Neural cell (in vitro differentiated cells): ENCODE measurements at regions not wholly inside any gene's neighbourhood (a gene's known extent, or its start where the extent isn't known, plus 50 kb on each side); places are given as distances from the start of the nearest gene placed in this dataset.

Experiments used
- H2AFZ ChIP-seq: fragments of 200-600, 300-800 bp; sonication (generic), shearing (Covaris generic); 2 replicates; pipeline ENCODE4 v1.6.0; 2014; ENCODE audit warnings: low read depth, mild to moderate bottlenecking, antibody characterized with exemption, low read length, moderate library complexity
- H3F3A ChIP-seq: fragments of 200-600 bp; shearing (Covaris generic); 2 replicates; pipeline ENCODE4 v1.6.1; 2016; ENCODE audit warnings: mild to moderate bottlenecking, moderate library complexity, mixed read lengths, antibody characterized with exemption, low read length; ENCODE audit not compliant: insufficient read depth, poor library complexity, severe bottlenecking
- H3K27ac ChIP-seq: fragments of 200-600, 300-800 bp; sonication (generic), shearing (Covaris generic); 2 replicates; pipeline ENCODE4 v1.5.1; 2014; ENCODE audit warnings: mild to moderate bottlenecking, low read length, moderate library complexity
- H3K27me3 ChIP-seq: fragments of 300-800, 200-600 bp; sonication (generic), shearing (Covaris generic); 2 replicates; pipeline ENCODE4 v1.6.0; 2014; ENCODE audit warnings: mild to moderate bottlenecking, low read depth, low read length, moderate library complexity; ENCODE audit not compliant: insufficient read depth
- H3K36me3 ChIP-seq: fragments of 300-800, 200-600 bp; sonication (generic), shearing (Covaris generic); 2 replicates; pipeline ENCODE4 v1.5.1; 2014; ENCODE audit warnings: mild to moderate bottlenecking, antibody characterized with exemption, low read length, moderate library complexity; ENCODE audit not compliant: insufficient read depth
- H3K4me2 ChIP-seq: fragments of 300-800, 200-600 bp; sonication (generic), shearing (Covaris generic); 2 replicates; pipeline ENCODE4 v1.6.0; 2014; ENCODE audit warnings: mild to moderate bottlenecking, low read length
- H3K4me3 ChIP-seq: fragments of 300-800, 200-600 bp; sonication (generic), shearing (Covaris generic); 2 replicates; pipeline ENCODE4 v1.5.1; 2014; ENCODE audit warnings: mild to moderate bottlenecking, low read length, moderate library complexity
- H3K79me2 ChIP-seq: fragments of 200-600 bp; shearing (Covaris generic); replicated peaks from 2 replicates; pipeline ENCODE4 v1.6.0; 2014; ENCODE audit warnings: mild to moderate bottlenecking, low read length, moderate library complexity; ENCODE audit not compliant: insufficient read depth
- H3K9ac ChIP-seq: fragments of 300-800, 200-600 bp; sonication (generic), shearing (Covaris generic); 2 replicates; pipeline ENCODE4 v1.6.1; 2016; ENCODE audit warnings: mild to moderate bottlenecking, low read length, mixed read lengths
- H3K9me2 ChIP-seq: fragments of 200-600 bp; shearing (Covaris generic); 2 replicates; pipeline ENCODE4 v1.6.1; 2016; ENCODE audit warnings: mild to moderate bottlenecking, low read length, mixed read lengths; ENCODE audit not compliant: insufficient read depth
- H3K9me3 ChIP-seq: fragments of 200-600, 300-800 bp; sonication (generic), shearing (Covaris generic); 2 replicates; pipeline ENCODE4 v1.6.1; 2016; ENCODE audit warnings: mild to moderate bottlenecking, mixed run types, low read length, moderate library complexity, mixed read lengths
- H4K20me1 ChIP-seq: fragments of 200-600 bp; shearing (Covaris generic); 2 replicates; pipeline ENCODE4 v1.6.1; 2016; ENCODE audit warnings: mild to moderate bottlenecking, mixed run types; ENCODE audit not compliant: insufficient read depth
- EP300 ChIP-seq: fragments of 450-650 bp; conservative IDR thresholded peaks from 2 replicates; pipeline ENCODE4 v1.6.1; 2014; ENCODE audit warnings: antibody characterized with exemption, mild to moderate bottlenecking, moderate library complexity; ENCODE audit not compliant: poor library complexity, severe bottlenecking
- EZH2 ChIP-seq: fragments of 200-600, 300-800 bp; shearing (Covaris generic), sonication (generic); IDR thresholded peaks from 2 replicates; pipeline ENCODE4 v1.6.1; 2014; ENCODE audit warnings: antibody characterized with exemption, low read length, borderline replicate concordance, mild to moderate bottlenecking; ENCODE audit not compliant: insufficient read depth, poor library complexity, severe bottlenecking
- MXI1 ChIP-seq: fragments of 450-650 bp; conservative IDR thresholded peaks from 2 replicates; pipeline ENCODE4 v1.6.1; 2014; ENCODE audit warnings: antibody characterized with exemption, mild to moderate bottlenecking; ENCODE audit not compliant: poor library complexity, severe bottlenecking
- POLR2AphosphoS5 ChIP-seq: IDR thresholded peaks from 2 replicates; pipeline ENCODE4 v1.6.1; 2012
- RAD21 ChIP-seq: fragments of 450-650 bp; conservative IDR thresholded peaks from 2 replicates; pipeline ENCODE4 v1.6.1; 2014; ENCODE audit warnings: antibody characterized with exemption, mild to moderate bottlenecking, moderate library complexity
- SMC3 ChIP-seq: fragments of 450-650 bp; conservative IDR thresholded peaks from 2 replicates; pipeline ENCODE4 v1.6.1; 2014; ENCODE audit warnings: antibody characterized with exemption, mild to moderate bottlenecking, moderate library complexity; ENCODE audit not compliant: poor library complexity
- TAF1 ChIP-seq: IDR thresholded peaks from 2 replicates; pipeline ENCODE4 v1.6.1; 2012; ENCODE audit warnings: low read depth
- TF ChIP-seq, protein P1 (sequence below): fragments of 450-650 bp; IDR thresholded peaks from 2 replicates; pipeline ENCODE4 v1.5.1; 2014; ENCODE audit warnings: antibody characterized with exemption, mild to moderate bottlenecking, moderate library complexity; ENCODE audit not compliant: poor library complexity, severe bottlenecking
- TF ChIP-seq, protein P2 (sequence below): IDR thresholded peaks from 2 replicates; pipeline ENCODE4 v1.6.1; 2012; ENCODE audit warnings: borderline replicate concordance

DNA sequence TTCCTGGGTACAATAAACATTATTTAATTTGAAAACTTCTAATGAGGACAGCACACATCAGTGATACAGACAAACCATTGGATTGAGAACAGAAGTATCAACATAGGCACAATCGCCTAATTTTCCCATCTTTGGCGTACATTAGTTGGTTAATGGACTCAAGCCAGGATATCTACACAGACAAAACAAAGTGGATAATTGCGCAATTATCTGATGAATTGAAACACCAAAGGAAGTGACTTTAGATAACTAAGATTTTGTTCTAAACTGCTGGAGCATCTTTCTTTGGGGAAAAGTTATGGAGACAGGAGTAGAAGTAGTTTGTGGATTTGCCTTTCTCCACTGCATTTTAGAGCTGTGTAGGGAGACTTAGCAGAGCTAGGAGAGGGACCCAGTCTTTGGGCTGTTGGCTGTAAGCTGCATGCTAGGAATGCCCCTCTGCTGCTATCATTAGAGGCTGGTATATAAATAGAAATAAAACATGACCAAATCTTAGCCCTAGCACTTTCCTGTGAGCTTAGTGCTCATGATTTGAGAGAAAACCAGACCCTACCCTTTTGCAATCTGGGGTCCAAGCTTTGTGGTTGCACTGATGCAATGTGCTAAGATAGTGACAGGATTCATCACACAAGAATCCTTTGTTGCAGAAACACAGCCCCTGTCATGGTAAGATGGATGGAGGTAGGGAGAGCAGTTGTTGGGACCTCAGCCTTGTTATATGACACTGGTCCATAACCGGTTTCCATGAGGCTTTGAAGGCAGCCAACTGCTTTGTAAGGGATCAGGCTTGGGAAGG lies 264.5 kb upstream of the PIK3C3 start:
- Histone ChIP-seq H3K36me3 (no peaks in the 10 kb centered on the region), H3K4me2 (no peak overlapping the region), H4K20me1 (no peaks in the 10 kb centered on the region), H3K27ac (no peak overlapping the region), H3K9me2 (no peaks in the 10 kb centered on the region), H3K4me3 (no peak overlapping the region), H3K79me2 (no peaks in the 10 kb centered on the region), H2AFZ (no peak overlapping the region), H3F3A (no peaks in the 10 kb centered on the region), H3K9ac (no peak overlapping the region), H3K27me3 (no peaks in the 10 kb centered on the region), H3K9me3 (no peaks in the 10 kb centered on the region)
- TF ChIP-seq MXI1, result no peak
- TF ChIP-seq, protein P1, sequence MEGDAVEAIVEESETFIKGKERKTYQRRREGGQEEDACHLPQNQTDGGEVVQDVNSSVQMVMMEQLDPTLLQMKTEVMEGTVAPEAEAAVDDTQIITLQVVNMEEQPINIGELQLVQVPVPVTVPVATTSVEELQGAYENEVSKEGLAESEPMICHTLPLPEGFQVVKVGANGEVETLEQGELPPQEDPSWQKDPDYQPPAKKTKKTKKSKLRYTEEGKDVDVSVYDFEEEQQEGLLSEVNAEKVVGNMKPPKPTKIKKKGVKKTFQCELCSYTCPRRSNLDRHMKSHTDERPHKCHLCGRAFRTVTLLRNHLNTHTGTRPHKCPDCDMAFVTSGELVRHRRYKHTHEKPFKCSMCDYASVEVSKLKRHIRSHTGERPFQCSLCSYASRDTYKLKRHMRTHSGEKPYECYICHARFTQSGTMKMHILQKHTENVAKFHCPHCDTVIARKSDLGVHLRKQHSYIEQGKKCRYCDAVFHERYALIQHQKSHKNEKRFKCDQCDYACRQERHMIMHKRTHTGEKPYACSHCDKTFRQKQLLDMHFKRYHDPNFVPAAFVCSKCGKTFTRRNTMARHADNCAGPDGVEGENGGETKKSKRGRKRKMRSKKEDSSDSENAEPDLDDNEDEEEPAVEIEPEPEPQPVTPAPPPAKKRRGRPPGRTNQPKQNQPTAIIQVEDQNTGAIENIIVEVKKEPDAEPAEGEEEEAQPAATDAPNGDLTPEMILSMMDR, result no peak
- no peak for TF ChIP-seq RAD21
- TF ChIP-seq, protein P2, sequence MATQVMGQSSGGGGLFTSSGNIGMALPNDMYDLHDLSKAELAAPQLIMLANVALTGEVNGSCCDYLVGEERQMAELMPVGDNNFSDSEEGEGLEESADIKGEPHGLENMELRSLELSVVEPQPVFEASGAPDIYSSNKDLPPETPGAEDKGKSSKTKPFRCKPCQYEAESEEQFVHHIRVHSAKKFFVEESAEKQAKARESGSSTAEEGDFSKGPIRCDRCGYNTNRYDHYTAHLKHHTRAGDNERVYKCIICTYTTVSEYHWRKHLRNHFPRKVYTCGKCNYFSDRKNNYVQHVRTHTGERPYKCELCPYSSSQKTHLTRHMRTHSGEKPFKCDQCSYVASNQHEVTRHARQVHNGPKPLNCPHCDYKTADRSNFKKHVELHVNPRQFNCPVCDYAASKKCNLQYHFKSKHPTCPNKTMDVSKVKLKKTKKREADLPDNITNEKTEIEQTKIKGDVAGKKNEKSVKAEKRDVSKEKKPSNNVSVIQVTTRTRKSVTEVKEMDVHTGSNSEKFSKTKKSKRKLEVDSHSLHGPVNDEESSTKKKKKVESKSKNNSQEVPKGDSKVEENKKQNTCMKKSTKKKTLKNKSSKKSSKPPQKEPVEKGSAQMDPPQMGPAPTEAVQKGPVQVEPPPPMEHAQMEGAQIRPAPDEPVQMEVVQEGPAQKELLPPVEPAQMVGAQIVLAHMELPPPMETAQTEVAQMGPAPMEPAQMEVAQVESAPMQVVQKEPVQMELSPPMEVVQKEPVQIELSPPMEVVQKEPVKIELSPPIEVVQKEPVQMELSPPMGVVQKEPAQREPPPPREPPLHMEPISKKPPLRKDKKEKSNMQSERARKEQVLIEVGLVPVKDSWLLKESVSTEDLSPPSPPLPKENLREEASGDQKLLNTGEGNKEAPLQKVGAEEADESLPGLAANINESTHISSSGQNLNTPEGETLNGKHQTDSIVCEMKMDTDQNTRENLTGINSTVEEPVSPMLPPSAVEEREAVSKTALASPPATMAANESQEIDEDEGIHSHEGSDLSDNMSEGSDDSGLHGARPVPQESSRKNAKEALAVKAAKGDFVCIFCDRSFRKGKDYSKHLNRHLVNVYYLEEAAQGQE, result no peak
- no peak for TF ChIP-seq POLR2AphosphoS5
- no peak for TF ChIP-seq EZH2
- TF ChIP-seq SMC3, result no peak
- TF ChIP-seq TAF1, result no peak
- TF ChIP-seq EP300, result no peak

DNA sequence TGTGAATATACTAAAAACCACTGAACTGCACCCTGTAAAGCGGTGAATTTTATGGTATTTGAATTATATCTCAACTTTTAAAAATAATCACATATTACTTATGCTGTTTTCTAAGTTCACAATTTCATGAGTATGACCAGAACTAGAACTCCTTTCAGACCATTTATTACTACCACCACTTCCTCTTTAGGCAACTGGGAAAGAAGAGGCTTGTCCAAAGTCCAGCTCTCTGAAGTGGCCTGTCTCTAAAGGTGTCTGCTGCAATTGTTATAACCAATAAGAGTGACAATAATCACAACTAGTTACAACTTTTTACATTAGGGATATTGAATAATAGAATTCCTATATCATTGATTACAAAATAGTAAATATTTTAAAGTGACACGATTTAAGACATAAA lies 267.9 kb upstream of the PIK3C3 start:
- Histone ChIP-seq H3F3A (no peaks in the 10 kb centered on the region), H3K9me2 (no peaks in the 10 kb centered on the region), H3K9ac (no peak overlapping the region), H3K36me3 (no peaks in the 10 kb centered on the region), H3K27ac (no peak overlapping the region), H4K20me1 (no peaks in the 10 kb centered on the region), H2AFZ (no peak overlapping the region), H3K9me3 (no peaks in the 10 kb centered on the region), H3K79me2 (no peaks in the 10 kb centered on the region), H3K4me3 (no peak overlapping the region), H3K4me2 (no peak overlapping the region), H3K27me3 (no peaks in the 10 kb centered on the region)
- TF ChIP-seq POLR2AphosphoS5, result no peak
- TF ChIP-seq RAD21, result no peak
- no peak for TF ChIP-seq MXI1
- TF ChIP-seq, protein P1, result no peak
- TF ChIP-seq EP300, result no peak
- TF ChIP-seq, protein P2, result no peak
- no peak for TF ChIP-seq TAF1
- no peak for TF ChIP-seq EZH2
- TF ChIP-seq SMC3, result no peak
